ENCODE measurements at regions not wholly inside any gene's neighbourhood (a gene's known extent, or its start where the extent isn't known, plus 50 kb on each side); places are given as distances from the start of the nearest gene placed in this dataset.

DNA sequence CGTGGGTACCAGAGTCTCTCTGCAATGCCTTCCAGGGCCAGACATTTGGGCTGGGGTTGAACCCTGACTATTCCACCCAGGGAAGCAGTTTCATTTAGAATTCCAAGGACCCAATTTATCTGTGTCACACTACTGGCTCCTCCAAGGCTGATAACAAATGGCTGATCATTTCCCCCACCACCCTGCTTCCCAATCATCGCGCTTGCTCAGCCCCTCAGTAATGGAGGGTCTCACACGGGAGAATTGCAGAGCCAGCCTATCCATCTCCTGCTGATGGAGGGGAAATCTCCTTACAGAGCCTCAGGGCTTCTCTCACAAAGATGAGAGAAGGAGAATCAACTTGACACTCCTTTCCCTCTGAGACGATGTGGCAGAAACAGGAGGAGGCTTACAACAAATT, 78.4 kb upstream of the WSCD2 start:
- TF ChIP-seq, protein P1, sequence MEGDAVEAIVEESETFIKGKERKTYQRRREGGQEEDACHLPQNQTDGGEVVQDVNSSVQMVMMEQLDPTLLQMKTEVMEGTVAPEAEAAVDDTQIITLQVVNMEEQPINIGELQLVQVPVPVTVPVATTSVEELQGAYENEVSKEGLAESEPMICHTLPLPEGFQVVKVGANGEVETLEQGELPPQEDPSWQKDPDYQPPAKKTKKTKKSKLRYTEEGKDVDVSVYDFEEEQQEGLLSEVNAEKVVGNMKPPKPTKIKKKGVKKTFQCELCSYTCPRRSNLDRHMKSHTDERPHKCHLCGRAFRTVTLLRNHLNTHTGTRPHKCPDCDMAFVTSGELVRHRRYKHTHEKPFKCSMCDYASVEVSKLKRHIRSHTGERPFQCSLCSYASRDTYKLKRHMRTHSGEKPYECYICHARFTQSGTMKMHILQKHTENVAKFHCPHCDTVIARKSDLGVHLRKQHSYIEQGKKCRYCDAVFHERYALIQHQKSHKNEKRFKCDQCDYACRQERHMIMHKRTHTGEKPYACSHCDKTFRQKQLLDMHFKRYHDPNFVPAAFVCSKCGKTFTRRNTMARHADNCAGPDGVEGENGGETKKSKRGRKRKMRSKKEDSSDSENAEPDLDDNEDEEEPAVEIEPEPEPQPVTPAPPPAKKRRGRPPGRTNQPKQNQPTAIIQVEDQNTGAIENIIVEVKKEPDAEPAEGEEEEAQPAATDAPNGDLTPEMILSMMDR (IDR thresholded peaks at IDR 0.05; ENCODE audit: borderline replicate concordance, control extremely low read depth, extremely low read depth, insufficient read depth, missing control alignments) = no peak
- in situ Hi-C loops (cut with MboI; ENCODE audit: low sequenced_read_pairs, unreplicated experiment) = no loop called here
- DNase-seq (ENCODE audit: low spot score) = no peak

- TF ChIP-seq, protein P1 (IDR thresholded peaks at IDR 0.05; ENCODE audit: borderline replicate concordance, control extremely low read depth, extremely low read depth, insufficient read depth, missing control alignments) = no peak
- no peak for DNase-seq (ENCODE audit: low spot score)
- in situ Hi-C loops (cut with MboI; ENCODE audit: low sequenced_read_pairs, unreplicated experiment) = no loop called here
These were observed 76.8 kb upstream of the WSCD2 start for GRCh38 chr12:108052260-108052659.

DNA sequence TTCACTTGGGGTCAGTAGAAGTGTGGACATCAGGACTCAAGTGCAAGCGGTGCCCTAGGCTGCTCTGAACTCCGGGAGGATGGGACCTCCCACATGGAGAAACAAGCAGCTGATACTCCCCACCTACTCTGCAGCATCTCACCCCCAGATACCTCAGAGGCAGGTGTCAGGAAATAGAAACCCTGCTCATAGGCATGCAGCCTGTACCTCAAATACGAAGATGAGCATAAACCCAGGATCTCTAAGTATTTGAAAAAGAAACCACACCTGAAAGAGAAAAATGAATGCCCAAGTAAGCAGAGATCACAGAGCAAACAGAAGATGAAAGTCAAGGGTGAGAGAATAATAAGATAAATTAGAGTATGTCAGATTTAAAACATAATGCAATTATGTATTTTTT, 75.6 kb upstream of the WSCD2 start:
- no peak for DNase-seq (ENCODE audit: low spot score)
- in situ Hi-C loops (cut with MboI; ENCODE audit: low sequenced_read_pairs, unreplicated experiment) = no loop called here
- TF ChIP-seq, protein P1 (IDR thresholded peaks at IDR 0.05; ENCODE audit: borderline replicate concordance, control extremely low read depth, extremely low read depth, insufficient read depth, missing control alignments) = no peak

DNA sequence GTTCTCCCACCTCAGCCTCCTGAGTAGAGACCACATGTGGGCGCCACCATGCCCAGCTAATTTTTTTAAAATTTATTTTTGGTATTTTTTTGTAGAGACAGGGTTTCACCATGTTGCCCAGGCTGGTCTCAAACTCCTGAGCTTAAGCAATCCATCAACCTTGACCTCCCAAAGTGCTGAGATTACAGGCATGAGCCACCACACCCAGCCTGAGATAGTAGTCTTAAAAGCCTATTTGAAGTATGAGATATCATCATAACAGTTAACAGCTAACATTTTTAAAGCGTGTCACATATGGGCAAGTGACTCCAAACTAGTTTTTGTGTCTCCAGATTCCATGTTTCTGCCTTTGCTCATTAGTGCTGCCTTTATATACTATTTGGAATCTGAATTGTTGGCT, 74.6 kb upstream of the WSCD2 start:
- TF ChIP-seq, protein P1 (IDR thresholded peaks at IDR 0.05; ENCODE audit: borderline replicate concordance, control extremely low read depth, extremely low read depth, insufficient read depth, missing control alignments) = no peak
- in situ Hi-C loops (cut with MboI; ENCODE audit: low sequenced_read_pairs, unreplicated experiment) = no loop called here
- DNase-seq (ENCODE audit: low spot score) = no peak

GRCh38 chr12:108055141-108055540, 73.9 kb upstream of the WSCD2 start:
- TF ChIP-seq, protein P1 (IDR thresholded peaks at IDR 0.05; ENCODE audit: borderline replicate concordance, control extremely low read depth, extremely low read depth, insufficient read depth, missing control alignments) = no peak
- in situ Hi-C loops (cut with MboI; ENCODE audit: low sequenced_read_pairs, unreplicated experiment) = no loop called here
- DNase-seq (ENCODE audit: low spot score) = no peak

DNA sequence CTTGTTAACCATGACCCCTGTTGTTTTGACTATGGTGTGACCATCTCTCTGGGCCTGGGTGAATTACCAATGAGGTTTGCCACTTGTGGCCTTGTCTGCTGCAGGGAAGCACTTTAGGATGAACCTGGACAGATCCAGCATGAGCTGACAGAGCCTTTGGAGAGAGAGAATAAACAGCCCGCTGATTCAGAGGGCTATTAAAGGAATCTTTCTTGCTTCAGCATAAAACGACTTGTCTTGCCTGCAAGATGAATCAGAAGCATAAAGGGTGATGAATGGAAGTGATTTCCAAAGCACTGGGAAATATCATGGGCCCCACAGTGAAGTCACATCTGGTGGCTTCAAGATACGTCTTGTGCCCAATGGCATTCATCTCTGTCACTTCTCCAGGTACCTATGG, 69.0 kb upstream of the WSCD2 start:
- in situ Hi-C loops (cut with MboI; ENCODE audit: low sequenced_read_pairs, unreplicated experiment) = no loop called here
- TF ChIP-seq, protein P1 (IDR thresholded peaks at IDR 0.05; ENCODE audit: borderline replicate concordance, control extremely low read depth, extremely low read depth, insufficient read depth, missing control alignments) = no peak
- DNase-seq (ENCODE audit: low spot score) = no peak

GRCh38 chr12:108060903-108061302, 68.2 kb upstream of the WSCD2 start:
- DNase-seq (ENCODE audit: low spot score) = no peak
- TF ChIP-seq, protein P1 (IDR thresholded peaks at IDR 0.05; ENCODE audit: borderline replicate concordance, control extremely low read depth, extremely low read depth, insufficient read depth, missing control alignments) = no peak
- in situ Hi-C loops (cut with MboI; ENCODE audit: low sequenced_read_pairs, unreplicated experiment) = no loop called here

Data from GM13976 (cell line).